Suprapubic skin (tissue), 4 donors: ENCODE measurements at regions not wholly inside any gene's neighbourhood (a gene's known extent, or its start where the extent isn't known, plus 50 kb on each side); places are given as distances from the start of the nearest gene placed in this dataset.
"Not testable (repeated sequence)": the region's sequence is repeated elsewhere in the genome, so short reads cannot be mapped to it uniquely, and the experiment has no call there.

Experiments used
- POLR2A ChIP-seq, 2 donors: fragments of 450-650 bp; IDR thresholded peaks; one replicate each; pipeline ENCODE4 v1.6.1; 2017; ENCODE audit warnings: antibody characterized with exemption in 2 of 2, mild to moderate bottlenecking in 2 of 2, moderate library complexity in 2 of 2
- POLR2AphosphoS5 ChIP-seq, 3 donors: sonication (generic); formaldehyde crosslinking; IDR thresholded peaks; one replicate each; pipeline ENCODE4 v1.6.1; 2017; ENCODE audit warnings: antibody characterized with exemption in 3 of 3
- TF ChIP-seq, protein P1 (sequence below), 2 donors: fragments of 200-600 bp in 1 of 2; fragments of 450-650 bp in 1 of 2; sonication (generic) in 1 of 2; IDR thresholded peaks; one replicate each; pipeline ENCODE4 v1.5.1; 2016 to 2019; ENCODE audit warnings: antibody characterized with exemption in 2 of 2, mild to moderate bottlenecking in 1 of 2, moderate library complexity in 1 of 2

DNA sequence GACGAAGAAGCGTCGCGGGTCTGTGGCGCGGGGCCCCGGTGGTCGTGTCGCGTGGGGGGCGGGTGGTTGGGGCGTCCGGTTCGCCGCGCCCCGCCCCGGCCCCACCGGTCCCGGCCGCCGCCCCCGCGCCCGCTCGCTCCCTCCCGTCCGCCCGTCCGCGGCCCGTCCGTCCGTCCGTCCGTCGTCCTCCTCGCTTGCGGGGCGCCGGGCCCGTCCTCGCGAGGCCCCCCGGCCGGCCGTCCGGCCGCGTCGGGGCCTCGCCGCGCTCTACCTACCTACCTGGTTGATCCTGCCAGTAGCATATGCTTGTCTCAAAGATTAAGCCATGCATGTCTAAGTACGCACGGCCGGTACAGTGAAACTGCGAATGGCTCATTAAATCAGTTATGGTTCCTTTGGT is 1533.5 kb upstream of the TPTE start:
- TF ChIP-seq, protein P1, sequence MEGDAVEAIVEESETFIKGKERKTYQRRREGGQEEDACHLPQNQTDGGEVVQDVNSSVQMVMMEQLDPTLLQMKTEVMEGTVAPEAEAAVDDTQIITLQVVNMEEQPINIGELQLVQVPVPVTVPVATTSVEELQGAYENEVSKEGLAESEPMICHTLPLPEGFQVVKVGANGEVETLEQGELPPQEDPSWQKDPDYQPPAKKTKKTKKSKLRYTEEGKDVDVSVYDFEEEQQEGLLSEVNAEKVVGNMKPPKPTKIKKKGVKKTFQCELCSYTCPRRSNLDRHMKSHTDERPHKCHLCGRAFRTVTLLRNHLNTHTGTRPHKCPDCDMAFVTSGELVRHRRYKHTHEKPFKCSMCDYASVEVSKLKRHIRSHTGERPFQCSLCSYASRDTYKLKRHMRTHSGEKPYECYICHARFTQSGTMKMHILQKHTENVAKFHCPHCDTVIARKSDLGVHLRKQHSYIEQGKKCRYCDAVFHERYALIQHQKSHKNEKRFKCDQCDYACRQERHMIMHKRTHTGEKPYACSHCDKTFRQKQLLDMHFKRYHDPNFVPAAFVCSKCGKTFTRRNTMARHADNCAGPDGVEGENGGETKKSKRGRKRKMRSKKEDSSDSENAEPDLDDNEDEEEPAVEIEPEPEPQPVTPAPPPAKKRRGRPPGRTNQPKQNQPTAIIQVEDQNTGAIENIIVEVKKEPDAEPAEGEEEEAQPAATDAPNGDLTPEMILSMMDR (IDR thresholded peaks at IDR 0.05) = peak in 1 of 2 donors; percentile 27
- not testable (repeated sequence) for TF ChIP-seq POLR2A, POLR2AphosphoS5 (IDR thresholded peaks at IDR 0.05)
